ENCODE measurements at regions not wholly inside any gene's neighbourhood (a gene's known extent, or its start where the extent isn't known, plus 50 kb on each side); places are given as distances from the start of the nearest gene placed in this dataset.
"Not testable (repeated sequence)": the region's sequence is repeated elsewhere in the genome, so short reads cannot be mapped to it uniquely, and the experiment has no call there.

DNA sequence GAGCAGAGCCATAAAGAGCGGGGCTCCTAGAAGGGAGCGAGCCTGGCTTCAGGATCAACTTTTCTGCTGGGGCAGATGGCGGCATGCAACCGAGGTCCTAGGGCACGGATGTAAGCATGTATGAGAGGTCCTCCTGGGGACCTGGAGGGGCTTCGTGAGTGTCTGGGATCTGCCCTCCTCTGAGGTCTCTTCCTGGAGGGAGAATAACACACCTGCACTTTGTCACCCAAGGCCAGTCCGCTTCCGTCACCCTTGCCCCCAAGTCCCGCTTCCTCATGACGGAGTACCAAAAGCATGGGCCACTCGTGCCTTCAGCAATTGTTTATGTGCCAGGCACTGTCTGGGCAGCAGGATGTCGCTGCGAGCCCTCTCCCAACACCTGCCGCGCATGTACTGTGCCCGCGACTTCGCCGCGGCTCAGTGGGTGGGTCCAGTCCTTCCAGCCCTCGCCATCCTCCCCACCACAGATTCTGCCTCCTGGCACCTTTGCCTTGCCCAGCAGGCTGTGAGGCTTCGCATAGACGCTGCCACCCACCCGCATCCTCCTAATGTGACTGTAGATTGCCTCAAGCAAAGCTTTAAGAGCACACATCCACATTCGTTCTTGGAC is 60.0 kb upstream of the TMPRSS2 start:
- DNase-seq = no peak
- no peaks in the 10 kb centered on the region for H3K27me3 ChIP-seq
- H3K9me3 ChIP-seq = no peaks in the 10 kb centered on the region
- intact Hi-C loops (cut with DNase I; ENCODE audit: low total_unique reads) = no loop called here
- H3K4me3 ChIP-seq = no peak overlapping the region
- no peaks in the 10 kb centered on the region for H3K36me3 ChIP-seq
- H3K27ac ChIP-seq = no peak overlapping the region
- no peaks in the 10 kb centered on the region for H3K4me1 ChIP-seq
- TF ChIP-seq, protein P1, sequence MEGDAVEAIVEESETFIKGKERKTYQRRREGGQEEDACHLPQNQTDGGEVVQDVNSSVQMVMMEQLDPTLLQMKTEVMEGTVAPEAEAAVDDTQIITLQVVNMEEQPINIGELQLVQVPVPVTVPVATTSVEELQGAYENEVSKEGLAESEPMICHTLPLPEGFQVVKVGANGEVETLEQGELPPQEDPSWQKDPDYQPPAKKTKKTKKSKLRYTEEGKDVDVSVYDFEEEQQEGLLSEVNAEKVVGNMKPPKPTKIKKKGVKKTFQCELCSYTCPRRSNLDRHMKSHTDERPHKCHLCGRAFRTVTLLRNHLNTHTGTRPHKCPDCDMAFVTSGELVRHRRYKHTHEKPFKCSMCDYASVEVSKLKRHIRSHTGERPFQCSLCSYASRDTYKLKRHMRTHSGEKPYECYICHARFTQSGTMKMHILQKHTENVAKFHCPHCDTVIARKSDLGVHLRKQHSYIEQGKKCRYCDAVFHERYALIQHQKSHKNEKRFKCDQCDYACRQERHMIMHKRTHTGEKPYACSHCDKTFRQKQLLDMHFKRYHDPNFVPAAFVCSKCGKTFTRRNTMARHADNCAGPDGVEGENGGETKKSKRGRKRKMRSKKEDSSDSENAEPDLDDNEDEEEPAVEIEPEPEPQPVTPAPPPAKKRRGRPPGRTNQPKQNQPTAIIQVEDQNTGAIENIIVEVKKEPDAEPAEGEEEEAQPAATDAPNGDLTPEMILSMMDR (IDR thresholded peaks at IDR 0.05) = no peak
- no peak for TF ChIP-seq POLR2A (IDR thresholded peaks at IDR 0.05)

DNA sequence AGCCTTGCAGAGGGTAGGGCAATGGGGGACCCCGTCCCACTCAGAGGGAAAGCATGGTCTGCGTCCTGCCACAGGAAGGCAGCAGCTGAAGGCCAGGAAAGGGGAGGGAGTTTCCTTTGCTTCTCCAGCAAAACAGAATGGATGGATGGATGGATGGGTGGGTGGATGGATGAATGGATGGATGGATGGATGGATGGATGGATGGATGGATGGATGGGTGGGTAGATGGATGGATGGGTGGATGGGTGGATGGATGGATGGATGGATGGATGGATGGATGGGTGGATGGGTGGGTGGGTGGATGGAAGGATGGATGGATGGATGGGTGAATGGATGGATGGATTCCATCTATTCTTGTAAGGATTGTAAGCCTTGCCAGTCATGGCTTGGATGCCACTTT is 59.3 kb upstream of the TMPRSS2 start:
- H3K27ac ChIP-seq; DNase-seq; H3K4me1 ChIP-seq; H3K27me3 ChIP-seq; H3K4me3 ChIP-seq; H3K36me3 ChIP-seq; intact Hi-C loops (cut with DNase I; ENCODE audit: low total_unique reads); H3K9me3 ChIP-seq: not testable (repeated sequence)

DNA sequence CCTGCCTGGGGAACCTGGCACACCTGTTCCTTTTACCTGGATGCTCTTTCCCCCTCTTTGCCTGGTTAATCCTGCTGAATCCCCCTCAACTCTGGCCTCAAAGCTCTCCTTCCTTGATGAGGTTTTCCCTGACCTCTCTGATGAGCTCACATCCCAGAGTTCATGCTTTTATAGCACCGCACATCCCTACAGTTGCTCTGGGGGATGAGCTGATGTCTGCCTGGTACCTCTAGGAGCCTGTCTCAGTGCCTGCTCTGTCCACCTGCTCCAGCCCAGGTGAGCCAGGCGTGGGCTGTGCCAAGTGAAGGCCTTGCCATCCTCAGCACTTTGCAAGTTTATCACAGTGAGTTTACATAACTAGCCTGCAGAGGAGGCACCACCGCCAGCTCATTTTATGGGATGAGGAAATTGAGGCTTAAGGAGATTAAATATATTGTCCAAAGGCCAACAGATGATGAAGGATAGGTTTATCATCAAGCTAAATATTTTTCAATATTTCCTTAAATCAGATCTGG is 58.6 kb upstream of the TMPRSS2 start:
- Histone ChIP-seq H3K27ac (no peak overlapping the region), H3K4me1 (no peaks in the 10 kb centered on the region), H3K4me3 (no peak overlapping the region), H3K9me3 (no peaks in the 10 kb centered on the region), H3K27me3 (no peaks in the 10 kb centered on the region), H3K36me3 (no peaks in the 10 kb centered on the region)
- TF ChIP-seq POLR2A (IDR thresholded peaks at IDR 0.05) = no peak
- TF ChIP-seq, protein P1 (IDR thresholded peaks at IDR 0.05) = no peak
- intact Hi-C loops (cut with DNase I; ENCODE audit: low total_unique reads) = no loop called here
- DNase-seq = no peak

DNA sequence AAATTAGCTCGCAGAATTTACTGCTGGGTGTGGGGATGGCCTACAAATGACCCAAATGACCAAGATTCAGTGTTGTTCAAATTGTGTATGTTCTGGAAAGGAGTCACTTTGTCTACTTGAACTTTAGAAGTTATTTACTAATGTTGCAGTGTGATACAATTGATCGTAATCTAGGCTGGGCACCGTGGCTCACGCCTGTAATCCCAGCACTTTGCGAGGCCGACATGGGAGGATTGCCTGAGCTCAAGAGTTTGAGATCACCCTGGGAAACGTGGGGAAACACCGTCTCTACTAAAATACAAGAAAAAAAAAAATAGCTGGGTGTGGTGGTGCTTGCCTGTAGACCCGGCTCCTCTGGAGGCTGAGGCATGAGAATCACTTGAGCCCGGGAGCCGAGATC is 57.6 kb upstream of the TMPRSS2 start:
- H3K4me1 ChIP-seq = no peaks in the 10 kb centered on the region
- DNase-seq = no peak
- TF ChIP-seq, protein P1 (IDR thresholded peaks at IDR 0.05) = no peak
- no peaks in the 10 kb centered on the region for H3K9me3 ChIP-seq
- no peak overlapping the region for H3K4me3 ChIP-seq
- no peak overlapping the region for H3K27ac ChIP-seq
- no peaks in the 10 kb centered on the region for H3K27me3 ChIP-seq
- intact Hi-C loops (cut with DNase I; ENCODE audit: low total_unique reads) = no loop called here
- H3K36me3 ChIP-seq = no peaks in the 10 kb centered on the region

DNA sequence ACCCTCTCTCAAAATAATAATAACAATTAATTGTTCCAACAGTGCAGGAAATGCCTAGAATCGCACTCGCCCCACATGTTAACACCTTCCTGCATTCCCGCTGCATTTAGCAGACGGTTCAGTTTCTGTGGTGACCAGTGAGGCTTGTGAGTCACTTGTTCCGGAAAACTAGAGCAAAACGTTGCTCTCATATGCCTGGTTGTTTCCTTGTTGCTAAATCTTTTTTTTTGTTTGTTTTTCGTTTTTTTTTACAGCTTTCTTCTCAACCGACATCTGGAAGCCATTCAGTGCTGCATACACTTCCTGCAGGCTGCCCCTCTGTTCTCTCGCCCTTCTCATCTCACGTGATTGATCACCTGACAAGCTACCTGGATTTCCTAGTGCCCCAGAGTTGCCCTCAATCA is 56.9 kb upstream of the TMPRSS2 start:
- intact Hi-C loops (cut with DNase I; ENCODE audit: low total_unique reads) = no loop called here

More for the DNA sequence above, 56.9 kb upstream of the TMPRSS2 start:
- Histone ChIP-seq H3K36me3 (no peaks in the 10 kb centered on the region), H3K4me1 (no peaks in the 10 kb centered on the region), H3K4me3 (no peak overlapping the region), H3K27ac (no peak overlapping the region), H3K27me3 (no peaks in the 10 kb centered on the region), H3K9me3 (no peaks in the 10 kb centered on the region)
- no peak for DNase-seq
- no peak for TF ChIP-seq POLR2A (IDR thresholded peaks at IDR 0.05)
- TF ChIP-seq, protein P1 (IDR thresholded peaks at IDR 0.05) = no peak

Data from uterus (tissue), 3 donors.